GM12891 (cell line): ENCODE measurements at regions not wholly inside any gene's neighbourhood (a gene's known extent, or its start where the extent isn't known, plus 50 kb on each side); places are given as distances from the start of the nearest gene placed in this dataset.
"Not testable (repeated sequence)": the region's sequence is repeated elsewhere in the genome, so short reads cannot be mapped to it uniquely, and the experiment has no call there.

Experiments used
- DNase-seq: peaks from one replicate; pipeline ENCODE4 v3.0.0; 2011; ENCODE audit warnings: low spot score; ENCODE audit not compliant: insufficient read length
- FAIRE-seq: peaks from 2 replicates; lab custom pipeline; 2011; peaks lifted over from hg19 to GRCh38; lab: Jason Lieb, UNC
- PAX5 ChIP-seq: IDR thresholded peaks from 2 replicates; pipeline ENCODE4 v1.6.1; 2011; ENCODE audit warnings: low read length, moderate library complexity, mild to moderate bottlenecking; ENCODE audit not compliant: insufficient read depth, severe bottlenecking
- POLR2A ChIP-seq: IDR thresholded peaks from 2 replicates; pipeline ENCODE4 v1.6.1; 2011; ENCODE audit warnings: low read depth, low read length, control low read depth
- POLR2AphosphoS5 ChIP-seq: IDR thresholded peaks from 2 replicates; pipeline ENCODE4 v1.6.1; 2011; ENCODE audit warnings: low read depth, low read length, control low read depth
- POU2F2 ChIP-seq: IDR thresholded peaks from 2 replicates; pipeline ENCODE4 v1.6.1; 2011; ENCODE audit warnings: low read depth, mild to moderate bottlenecking, control low read depth, low read length, moderate library complexity
- SPI1 ChIP-seq: IDR thresholded peaks from 2 replicates; pipeline ENCODE4 v1.6.1; 2011; ENCODE audit warnings: low read depth, low read length, control low read depth
- TAF1 ChIP-seq: IDR thresholded peaks from 2 replicates; pipeline ENCODE4 v1.6.1; 2011; ENCODE audit warnings: low read depth, low read length, control low read depth

DNA sequence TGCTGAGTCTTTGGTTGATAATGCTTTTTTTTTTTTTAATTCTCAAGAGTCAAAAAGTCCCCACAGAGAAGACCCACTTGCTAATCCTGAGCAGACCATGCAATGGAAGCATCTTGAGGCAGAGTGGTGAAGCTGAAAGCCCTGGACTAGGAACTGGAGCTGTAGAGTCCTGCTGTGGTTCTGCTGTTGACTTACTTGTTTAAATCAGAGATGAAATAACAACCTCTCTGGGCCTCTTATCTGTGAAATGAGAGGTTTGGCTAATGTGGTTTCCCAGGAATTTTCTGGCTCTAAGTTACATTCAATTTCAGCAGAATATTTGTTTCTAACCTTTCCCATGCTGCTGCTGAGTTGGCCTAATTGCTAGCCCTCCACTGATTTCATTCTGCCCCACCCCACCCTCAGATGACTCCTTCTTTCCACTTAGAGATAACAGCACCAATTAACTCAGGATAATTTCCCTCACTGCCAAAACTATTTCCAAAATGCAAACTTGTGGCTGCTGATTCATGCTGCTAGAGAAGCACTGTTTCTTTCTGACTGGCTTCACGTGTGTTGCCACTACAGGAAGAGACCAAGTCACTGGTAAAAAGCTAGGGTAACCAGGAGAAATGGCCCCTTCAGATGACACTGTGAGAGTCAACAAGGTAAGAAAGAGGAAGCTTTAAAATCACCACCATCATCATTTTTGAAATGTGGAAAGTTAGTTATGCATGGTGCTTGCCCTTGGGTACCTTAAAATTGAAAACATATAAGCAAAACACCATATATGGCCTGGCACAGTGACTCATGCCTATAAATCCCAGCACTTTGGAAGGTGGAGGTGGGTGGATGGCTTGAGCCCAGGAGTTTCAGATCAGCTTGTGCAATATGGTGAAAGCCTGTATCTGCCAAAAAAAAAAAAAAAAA lies 326.4 kb downstream of the DCHS2 start:
- FAIRE-seq (no peak), DNase-seq (no peak)
- TF ChIP-seq POLR2AphosphoS5, result no peak
- no peak for TF ChIP-seq PAX5
- TF ChIP-seq POU2F2, result no peak
- no peak for TF ChIP-seq SPI1
- no peak for TF ChIP-seq TAF1
- TF ChIP-seq POLR2A, result no peak

- TF ChIP-seq POU2F2, result no peak
- TF ChIP-seq POLR2AphosphoS5, result no peak
- no peak for TF ChIP-seq SPI1
- DNase-seq, result no peak
- no peak for FAIRE-seq
Measured at GRCh38 chr4:154160519-154161301, 330.9 kb downstream of the DCHS2 start.

DNA sequence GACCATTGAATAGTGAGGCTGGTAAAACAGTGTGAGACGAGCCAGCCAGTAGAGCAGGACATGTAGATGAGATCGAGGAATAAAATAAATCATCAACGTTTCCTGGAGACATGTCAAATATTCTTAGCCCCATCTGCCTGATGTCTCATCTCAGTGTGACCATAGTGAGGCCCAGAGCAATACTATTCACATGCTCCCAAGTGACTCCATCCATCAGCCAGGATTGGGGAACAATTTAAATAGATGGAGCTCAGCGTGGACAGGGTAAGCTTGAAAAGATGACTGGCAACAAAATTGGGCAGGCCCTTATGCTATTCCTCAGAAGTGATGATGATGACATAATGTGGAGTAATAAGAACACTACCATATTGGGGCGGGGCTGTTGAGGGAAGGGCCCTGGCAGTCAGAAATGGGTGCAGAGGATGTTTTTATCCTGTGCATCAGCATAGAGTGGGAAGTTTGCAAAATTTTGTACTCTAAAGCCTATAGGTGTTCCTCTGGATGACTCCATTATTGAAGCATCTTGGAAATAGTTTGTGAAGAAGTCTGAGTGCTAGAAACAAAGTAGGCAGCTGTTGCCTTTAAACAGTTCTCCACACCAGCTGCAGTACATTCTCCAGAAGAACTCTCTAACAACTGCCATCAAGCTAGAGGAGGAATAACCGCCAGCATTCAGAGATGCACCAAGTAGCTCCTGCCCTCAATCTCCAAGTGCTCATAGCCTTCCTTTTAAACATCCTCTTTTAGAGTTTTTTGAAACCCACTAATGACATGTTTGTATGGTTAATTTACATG lies 333.0 kb downstream of the DCHS2 start:
- FAIRE-seq (no peak), DNase-seq (no peak)

DNA sequence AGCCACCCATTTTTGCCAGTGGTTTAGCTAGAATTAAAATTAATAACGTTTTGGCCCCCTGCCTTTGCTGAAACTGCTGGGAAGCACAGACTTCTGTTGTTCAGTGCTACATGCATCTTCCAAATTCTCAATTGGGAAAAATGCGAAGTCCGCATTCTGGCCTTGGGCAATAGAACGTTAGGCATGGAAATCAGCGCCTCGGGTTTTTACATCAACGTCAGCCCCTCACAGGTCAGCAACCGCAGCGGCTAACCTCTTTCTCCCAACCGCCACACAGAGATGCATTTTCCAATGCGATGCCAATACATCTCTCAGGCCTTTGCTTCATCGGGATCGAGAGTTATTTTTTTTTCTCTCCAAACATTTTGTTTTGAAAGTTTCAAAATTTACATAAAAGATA lies 339.1 kb downstream of the DCHS2 start:
- DNase-seq (no peak), FAIRE-seq (no peak)
- TF ChIP-seq TAF1 (no peak), POU2F2 (no peak), SPI1 (no peak), POLR2AphosphoS5 (no peak), PAX5 (no peak), POLR2A (no peak)

More for the DNA sequence above, 333.0 kb downstream of the DCHS2 start:
- no peak for TF ChIP-seq POLR2A

- FAIRE-seq, DNase-seq: not testable (repeated sequence)
Measured at GRCh38 chr4:154149236-154149635, 342.4 kb downstream of the DCHS2 start.

GRCh38 chr4:154143720-154144119 lies 347.9 kb downstream of the DCHS2 start:
- DNase-seq, result no peak
- no peak for FAIRE-seq
- TF ChIP-seq POLR2A (no peak), TAF1 (no peak), POU2F2 (no peak)

DNA sequence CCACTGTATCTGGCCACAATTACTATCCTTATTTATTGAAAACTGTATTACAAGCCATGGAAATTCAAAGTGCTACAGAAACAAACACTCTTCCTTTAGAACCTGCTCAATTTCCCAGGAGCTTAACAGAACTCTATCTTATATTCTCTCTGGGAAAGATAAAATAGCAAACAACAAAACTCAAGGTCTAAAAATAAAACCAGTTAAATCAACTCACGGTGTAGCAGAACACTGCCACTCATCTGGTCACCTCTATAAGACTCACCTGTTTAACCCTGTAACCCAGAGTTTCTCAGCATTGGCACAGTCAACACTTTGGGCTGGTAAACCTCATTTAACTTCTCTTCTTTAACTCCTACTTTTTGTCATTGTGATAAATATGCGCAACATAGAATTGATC lies 348.9 kb downstream of the DCHS2 start:
- no peak for TF ChIP-seq TAF1
- no peak for TF ChIP-seq POU2F2
- no peak for TF ChIP-seq POLR2AphosphoS5
- TF ChIP-seq POLR2A, result no peak
- DNase-seq, result no peak
- FAIRE-seq, result no peak

DNA sequence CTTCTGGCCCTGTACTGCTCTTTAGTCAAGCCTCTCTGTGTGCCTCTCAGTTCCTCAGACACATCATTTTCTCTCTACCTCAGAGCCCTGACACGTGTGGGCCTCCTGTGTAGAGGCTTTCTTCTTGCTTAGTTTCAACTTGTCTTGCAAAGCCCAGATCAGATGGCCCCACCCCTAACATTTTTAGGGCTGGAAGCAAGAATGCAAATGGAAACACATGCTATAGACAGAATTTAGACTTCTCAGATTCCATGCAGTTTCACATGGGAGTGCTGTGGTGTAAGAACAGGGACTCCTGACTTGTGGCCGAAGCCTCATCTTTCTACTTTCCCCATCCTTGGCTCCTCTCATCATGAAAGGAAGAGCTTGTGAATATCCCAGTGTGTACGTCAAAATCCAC lies 350.7 kb downstream of the DCHS2 start:
- FAIRE-seq (no peak), DNase-seq (no peak)
- TF ChIP-seq TAF1 (no peak), SPI1 (no peak), PAX5 (no peak), POU2F2 (no peak), POLR2A (no peak), POLR2AphosphoS5 (no peak)

DNA sequence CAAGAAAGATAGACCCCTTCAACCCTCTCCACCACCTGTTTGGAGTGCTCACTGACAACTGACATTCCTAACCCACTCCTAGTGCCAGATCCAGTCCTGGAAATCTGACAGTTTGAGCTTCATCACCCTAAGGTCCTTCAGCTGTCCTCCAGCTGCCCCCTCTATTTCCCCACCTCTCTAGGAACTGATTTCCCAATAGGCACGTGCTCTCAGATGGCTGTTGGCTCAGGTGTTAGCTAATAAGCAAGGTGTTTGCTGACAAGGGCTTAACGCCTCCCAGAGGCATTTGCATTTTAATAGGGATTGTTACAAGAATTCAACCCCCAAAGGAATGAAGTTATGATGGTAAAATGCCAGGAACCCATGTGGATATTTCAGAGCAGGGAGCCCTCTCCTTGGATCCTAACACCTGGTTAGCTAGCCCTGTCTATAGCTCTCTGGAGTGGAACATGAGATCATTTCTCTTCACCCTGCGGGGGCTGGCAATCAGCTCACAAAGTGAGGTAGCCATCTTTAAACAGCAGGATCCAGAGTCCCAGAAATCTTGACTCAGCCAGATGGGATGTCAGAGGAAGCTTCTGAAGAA lies 348.5 kb upstream of the SFRP2 start:
- no peak for DNase-seq
- TF ChIP-seq POLR2A, result no peak
- no peak for TF ChIP-seq POLR2AphosphoS5
- TF ChIP-seq PAX5, result no peak
- no peak for TF ChIP-seq TAF1
- TF ChIP-seq POU2F2, result no peak
- TF ChIP-seq SPI1, result no peak

DNA sequence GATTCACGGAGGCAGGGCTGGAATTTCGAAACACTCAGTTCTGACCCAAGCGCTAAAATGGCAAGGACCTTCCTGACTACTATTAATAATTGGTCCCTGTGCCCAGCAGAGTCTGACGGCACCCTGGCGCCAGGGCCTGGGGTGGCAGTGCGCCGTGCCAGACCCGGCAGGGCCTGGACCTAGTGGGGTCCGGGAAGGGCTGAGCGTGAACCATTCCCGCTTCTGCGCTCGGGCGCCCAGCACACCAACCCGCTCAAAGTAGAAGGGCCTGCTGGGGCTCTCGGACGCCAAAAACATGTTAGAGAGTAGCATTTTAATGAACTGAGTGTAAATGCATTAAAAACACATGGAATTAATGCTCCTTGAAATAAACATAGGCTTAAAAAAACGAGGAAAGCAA lies 346.7 kb upstream of the SFRP2 start:
- FAIRE-seq, result no peak

More for the DNA sequence above, 348.5 kb upstream of the SFRP2 start:
- FAIRE-seq, result no peak

More for the DNA sequence above, 346.7 kb upstream of the SFRP2 start:
- DNase-seq, result no peak
- no peak for TF ChIP-seq POU2F2
- TF ChIP-seq POLR2AphosphoS5, result no peak
- no peak for TF ChIP-seq SPI1
- TF ChIP-seq POLR2A, result no peak
- no peak for TF ChIP-seq TAF1
- no peak for TF ChIP-seq PAX5
